SK-N-SH (cell line): ENCODE measurements at regions not wholly inside any gene's neighbourhood (a gene's known extent, or its start where the extent isn't known, plus 50 kb on each side); places are given as distances from the start of the nearest gene placed in this dataset.

Experiments used
- CTCF ChIA-PET: fragments of 300-600, 350-600 bp; formaldehyde crosslinking; extraction: SDS; loops from one replicate; lab custom pipeline; 2021; lab: Yijun Ruan, JAX
- POLR2A ChIA-PET: fragments of 350-600 bp; sonication (Branson Sonifier 250); formaldehyde crosslinking; extraction: SDS; loops from one replicate; lab custom pipeline; 2020; ENCODE audit warnings: antibody characterized with exemption, inconsistent platforms; lab: Yijun Ruan, JAX
- DNase-seq: peaks from one replicate; pipeline ENCODE4 v3.0.0; 2012
- H2AFZ ChIP-seq: fragments of 200-600 bp; sonication (generic); 2 replicates; pipeline ENCODE4 v1.8.1; 2016; ENCODE audit warnings: antibody characterized with exemption, mild to moderate bottlenecking, low read depth
- H3F3A ChIP-seq: fragments of 200-600 bp; sonication (generic); replicated peaks from 2 replicates; pipeline ENCODE3; 2016; ENCODE audit warnings: antibody characterized with exemption, mild to moderate bottlenecking; ENCODE audit not compliant: insufficient read depth
- H3K27ac ChIP-seq, 2 experiments: fragments of 200-500 bp in 1 of 2; fragments of 200-600 bp in 1 of 2; sonication (Bioruptor generic) in 1 of 2; sonication (generic), shearing (Covaris generic) in 1 of 2; 2 replicates each; pipeline versions ENCODE4 v1.5.1 to v1.6.1; 2014 to 2016; ENCODE audit warnings: low read depth in 2 of 2, inconsistent platforms in 1 of 2, low read length in 1 of 2, mild to moderate bottlenecking in 1 of 2, mixed read lengths in 1 of 2
- H3K27me3 ChIP-seq: fragments of 200-600 bp; sonication (generic), shearing (Covaris generic); 2 replicates; pipeline ENCODE4 v1.6.1; 2016; ENCODE audit warnings: mixed run types; ENCODE audit not compliant: insufficient read depth
- H3K36me3 ChIP-seq, 2 experiments: fragments of 200-500 bp in 1 of 2; fragments of 200-600 bp in 1 of 2; sonication (Bioruptor generic) in 1 of 2; sonication (generic) in 1 of 2; replicated peaks in 1 of 2; 2 replicates each; pipeline versions ENCODE3 to v1.5.1; 2014 to 2016; ENCODE audit warnings: low read length in 1 of 2, mild to moderate bottlenecking in 1 of 2; ENCODE audit not compliant: insufficient read depth in 2 of 2, control insufficient read depth in 1 of 2
- H3K4me1 ChIP-seq, 2 experiments: fragments of 200-500 bp in 1 of 2; fragments of 200-600 bp in 1 of 2; sonication (Bioruptor generic) in 1 of 2; sonication (generic), shearing (Covaris generic) in 1 of 2; 2 replicates each; pipeline versions ENCODE4 v1.5.1 to v1.6.1; 2014 to 2016; ENCODE audit warnings: low read depth in 1 of 2, low read length in 1 of 2, mixed run types in 1 of 2; ENCODE audit not compliant: insufficient read depth in 2 of 2, control insufficient read depth in 1 of 2
- H3K4me2 ChIP-seq: fragments of 200-600 bp; sonication (generic), shearing (Covaris generic); 2 replicates; pipeline ENCODE4 v1.6.1; 2017; ENCODE audit warnings: mixed run types
- H3K4me3 ChIP-seq, 2 experiments: fragments of 200-500 bp in 1 of 2; fragments of 200-600 bp in 1 of 2; sonication (Bioruptor generic) in 1 of 2; sonication (generic), shearing (Covaris generic) in 1 of 2; 2 replicates each; pipeline versions ENCODE4 v1.5.1 to v1.8.1; 2014 to 2016; ENCODE audit warnings: low read depth in 2 of 2, inconsistent platforms in 1 of 2, low read length in 1 of 2, mild to moderate bottlenecking in 1 of 2, mixed read lengths in 1 of 2, moderate library complexity in 1 of 2
- H3K79me2 ChIP-seq: fragments of 200-600 bp; sonication (generic); 2 replicates; pipeline ENCODE4 v1.8.1; 2017; ENCODE audit warnings: mild to moderate bottlenecking; ENCODE audit not compliant: insufficient read depth
- H3K9ac ChIP-seq: fragments of 200-600 bp; sonication (generic); 2 replicates; pipeline ENCODE4 v1.6.1; 2017; ENCODE audit warnings: mixed run types
- H3K9me2 ChIP-seq: fragments of 200-600 bp; sonication (generic); 2 replicates; pipeline ENCODE4 v1.6.1; 2017; ENCODE audit warnings: mixed run types
- H3K9me3 ChIP-seq: fragments of 200-600 bp; sonication (generic); 2 replicates; pipeline ENCODE4 v1.6.1; 2017; ENCODE audit warnings: mixed run types, mild to moderate bottlenecking, moderate library complexity
- H4K20me1 ChIP-seq: fragments of 200-600 bp; sonication (generic); 2 replicates; pipeline ENCODE4 v1.6.1; 2017; ENCODE audit warnings: mild to moderate bottlenecking, mixed run types; ENCODE audit not compliant: insufficient read depth
- ELF1 ChIP-seq: IDR thresholded peaks from 2 replicates; pipeline ENCODE4 v1.4.0; 2012
- EP300 ChIP-seq, 2 experiments: IDR thresholded peaks; 2 replicates each; pipeline versions ENCODE4 v1.4.0 to v1.6.1; 2012; ENCODE audit warnings: borderline replicate concordance in 1 of 2, low read depth in 1 of 2, low read length in 1 of 2
- EZH2phosphoT487 ChIP-seq: fragments of 200-600 bp; sonication (generic); IDR thresholded peaks from 2 replicates; pipeline ENCODE4 v1.6.1; 2017; ENCODE audit warnings: low read depth, mixed run types, mild to moderate bottlenecking, antibody characterized with exemption, moderate library complexity, borderline replicate concordance
- FOSL2 ChIP-seq: IDR thresholded peaks from 2 replicates; pipeline ENCODE4 v1.4.0; 2012; ENCODE audit warnings: low read depth, mild to moderate bottlenecking, moderate library complexity, borderline replicate concordance
- FOXJ3 ChIP-seq: sonication (generic); formaldehyde crosslinking; IDR thresholded peaks from 2 replicates; pipeline ENCODE4 v1.5.1; 2020; ENCODE audit warnings: mild to moderate bottlenecking, missing genetic modification reagents
- GATA2 ChIP-seq: sonication (generic); formaldehyde crosslinking; IDR thresholded peaks from 2 replicates; pipeline ENCODE4 v1.5.0; 2020; ENCODE audit warnings: mild to moderate bottlenecking, missing genetic modification reagents
- IRF3 ChIP-seq: fragments of 150-350 bp; IDR thresholded peaks from 2 replicates; pipeline ENCODE4 v1.6.1; 2016; ENCODE audit warnings: mild to moderate bottlenecking, low read depth, low read length
- JUND ChIP-seq: IDR thresholded peaks from 2 replicates; pipeline ENCODE4 v1.4.0; 2012
- NRF1 ChIP-seq: IDR thresholded peaks from 2 replicates; pipeline ENCODE4 v1.6.1; 2012; ENCODE audit warnings: low read depth, mild to moderate bottlenecking, low read length
- POLR2AphosphoS5 ChIP-seq: IDR thresholded peaks from 2 replicates; pipeline ENCODE4 v1.6.1; 2012; ENCODE audit warnings: low read depth, low read length
- RCOR1 ChIP-seq: fragments of 150-350 bp; IDR thresholded peaks from 2 replicates; pipeline ENCODE4 v1.6.1; 2017; ENCODE audit warnings: antibody characterized with exemption, low read length
- REST ChIP-seq: IDR thresholded peaks from 2 replicates; pipeline ENCODE4 v1.6.1; 2012; ENCODE audit warnings: mild to moderate bottlenecking, low read depth, low read length, moderate library complexity
- SIN3A ChIP-seq: IDR thresholded peaks from 2 replicates; pipeline ENCODE4 v1.6.1; 2012; ENCODE audit warnings: low read depth, mild to moderate bottlenecking, low read length, moderate library complexity, borderline replicate concordance
- SMC3 ChIP-seq: IDR thresholded peaks from 2 replicates; pipeline ENCODE4 v1.6.1; 2012; ENCODE audit warnings: low read depth, low read length, improper control_type of control experiment
- TAF1 ChIP-seq: IDR thresholded peaks from 2 replicates; pipeline ENCODE4 v1.6.1; 2012; ENCODE audit warnings: low read depth, mild to moderate bottlenecking, low read length, moderate library complexity, borderline replicate concordance
- USF1 ChIP-seq: IDR thresholded peaks from 2 replicates; pipeline ENCODE4 v1.4.0; 2012; ENCODE audit warnings: low read depth, borderline replicate concordance
- ZBTB33 ChIP-seq: IDR thresholded peaks from 2 replicates; pipeline ENCODE4 v1.4.0; 2012; ENCODE audit warnings: low read depth, borderline replicate concordance
- WGBS: methylation state at CpG from one replicate; pipeline ENCODE4 v1.1.6; 2017; ENCODE audit warnings: low lambda C conversion rate; 5-methylcytosine and 5-hydroxymethylcytosine counted together

GRCh38 chr6:137277971-137278637, 58.9 kb upstream of the IFNGR1 start:
- Histone ChIP-seq H2AFZ (peak overlapping the region; percentile 8; the same call in 1 of the 2 replicates), H3K9ac (no peak overlapping the region), H3K4me2 (no peak overlapping the region), H3K4me3 (no peak overlapping the region), H3K9me3 (no peaks in the 10 kb centered on the region), H3K4me1 (no peaks in the 10 kb centered on the region; a peak in 2 of 4 replicates), H3K79me2 (no peaks in the 10 kb centered on the region), H3K27me3 (no peaks in the 10 kb centered on the region; the same call in 1 of the 2 replicates), H3F3A (no peaks in the 10 kb centered on the region), H4K20me1 (no peaks in the 10 kb centered on the region), H3K9me2 (no peaks in the 10 kb centered on the region), H3K36me3 (no peaks in the 10 kb centered on the region), H3K27ac (no peak overlapping the region)
- TF ChIP-seq ZBTB33 (no peak), ELF1 (no peak), USF1 (no peak), POLR2AphosphoS5 (no peak), EP300 (IDR thresholded peaks at IDR 0.05; ENCODE audit: borderline replicate concordance in 1 of 2, low read depth in 1 of 2, low read length in 1 of 2) (no peak), FOXJ3 (CRISPR knock-in tag) (no peak), TAF1 (no peak), EZH2phosphoT487 (no peak), SIN3A (no peak), RCOR1 (no peak)
- WGBS: 26% methylated on average over 14 of the region's 14 CpGs
- DNase-seq: no peak
- ChIA-PET CTCF (interaction anchor here (1.3 to 4.6 kb wide), 2 partner anchors 10 to 37 kb away, joined by 5 to 25 read pairs; no protein-coding TSS in a partner anchor), POLR2A (no interaction called here)

GRCh38 chr6:137272403-137272802, 53.2 kb upstream of the IFNGR1 start:
- H3F3A ChIP-seq: no peaks in the 10 kb centered on the region
- no peak overlapping the region for H2AFZ ChIP-seq
- no peak overlapping the region for H3K4me2 ChIP-seq
- no peak overlapping the region for H3K4me3 ChIP-seq
- H3K36me3 ChIP-seq: no peaks in the 10 kb centered on the region
- CTCF ChIA-PET: interaction anchor here (1.0 to 3.2 kb wide), 14 partner anchors 8 to 366 kb away, joined by 3 to 27 read pairs (median 6); no protein-coding TSS in a partner anchor
- H4K20me1 ChIP-seq: no peaks in the 10 kb centered on the region
- no peak overlapping the region for H3K9ac ChIP-seq
- DNase-seq: no peak
- no peaks in the 10 kb centered on the region for H3K9me2 ChIP-seq
- H3K4me1 ChIP-seq: no peaks in the 10 kb centered on the region; a peak in 1 of 4 replicates
- H3K9me3 ChIP-seq: no peaks in the 10 kb centered on the region
- H3K27me3 ChIP-seq: no peaks in the 10 kb centered on the region; the same call in 1 of the 2 replicates
- TF ChIP-seq REST (no peak), NRF1 (no peak), GATA2 (CRISPR knock-in tag) (no peak), SMC3 (no peak), FOSL2 (no peak), IRF3 (no peak), JUND (no peak)
- no peak overlapping the region for H3K27ac ChIP-seq
- no peaks in the 10 kb centered on the region for H3K79me2 ChIP-seq
- POLR2A ChIA-PET: no interaction called here
- WGBS: 44% methylated on average over 1 of the region's 1 CpG
